ENCODE measurements at regions not wholly inside any gene's neighbourhood (a gene's known extent, or its start where the extent isn't known, plus 50 kb on each side); places are given as distances from the start of the nearest gene placed in this dataset.

DNA sequence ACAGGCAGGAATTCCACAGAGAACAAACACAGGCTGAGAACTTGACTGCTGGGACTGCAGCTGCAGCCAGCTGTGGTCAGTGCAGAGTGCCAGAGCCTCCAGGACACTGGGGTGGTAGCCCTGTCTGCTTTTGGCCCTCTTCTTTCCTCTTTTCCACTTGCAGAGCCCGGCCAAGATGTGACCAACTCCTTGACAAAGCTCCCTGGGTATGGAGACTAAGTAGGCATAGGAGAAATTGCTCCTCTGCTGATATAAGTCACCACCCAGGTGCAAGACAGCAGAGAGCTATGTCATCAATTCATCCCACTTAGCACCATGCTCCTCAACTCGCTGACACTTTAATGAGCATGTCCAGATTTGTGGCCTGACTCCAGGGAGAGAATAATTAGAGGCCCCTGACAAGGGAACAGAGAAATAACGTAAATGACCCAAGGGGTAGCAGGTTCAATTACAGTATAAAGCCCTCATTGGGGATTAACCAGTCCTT is 369.4 kb upstream of the B3GAT1 start:
- H2AFZ ChIP-seq = no peak overlapping the region
- H3K4me2 ChIP-seq = no peak overlapping the region
- intact Hi-C loops (cut with micrococcal nuclease; ENCODE audit: unreplicated experiment) = no loop called here
- H3K36me3 ChIP-seq (ENCODE audit: low read depth) = no peaks in the 10 kb centered on the region
- no peaks in the 10 kb centered on the region; the same call in 1 of the 2 replicates for H4K20me1 ChIP-seq (ENCODE audit: insufficient read depth)
- BruUV-seq (replicated peaks) = no TSS peak
- TF ChIP-seq, protein P1, sequence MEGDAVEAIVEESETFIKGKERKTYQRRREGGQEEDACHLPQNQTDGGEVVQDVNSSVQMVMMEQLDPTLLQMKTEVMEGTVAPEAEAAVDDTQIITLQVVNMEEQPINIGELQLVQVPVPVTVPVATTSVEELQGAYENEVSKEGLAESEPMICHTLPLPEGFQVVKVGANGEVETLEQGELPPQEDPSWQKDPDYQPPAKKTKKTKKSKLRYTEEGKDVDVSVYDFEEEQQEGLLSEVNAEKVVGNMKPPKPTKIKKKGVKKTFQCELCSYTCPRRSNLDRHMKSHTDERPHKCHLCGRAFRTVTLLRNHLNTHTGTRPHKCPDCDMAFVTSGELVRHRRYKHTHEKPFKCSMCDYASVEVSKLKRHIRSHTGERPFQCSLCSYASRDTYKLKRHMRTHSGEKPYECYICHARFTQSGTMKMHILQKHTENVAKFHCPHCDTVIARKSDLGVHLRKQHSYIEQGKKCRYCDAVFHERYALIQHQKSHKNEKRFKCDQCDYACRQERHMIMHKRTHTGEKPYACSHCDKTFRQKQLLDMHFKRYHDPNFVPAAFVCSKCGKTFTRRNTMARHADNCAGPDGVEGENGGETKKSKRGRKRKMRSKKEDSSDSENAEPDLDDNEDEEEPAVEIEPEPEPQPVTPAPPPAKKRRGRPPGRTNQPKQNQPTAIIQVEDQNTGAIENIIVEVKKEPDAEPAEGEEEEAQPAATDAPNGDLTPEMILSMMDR (conservative IDR thresholded peaks at IDR 0.05) = no peak
- TF ChIP-seq EZH2 (IDR thresholded peaks at IDR 0.05; ENCODE audit: low read depth) = no peak
- no peak for DNase-seq
- peaks cover 71% of the 10 kb centered on the region for H3K27me3 ChIP-seq (ENCODE audit: insufficient read depth, low read depth)
- H3K4me1 ChIP-seq (replicated peaks; ENCODE audit: insufficient read depth) = no peaks in the 10 kb centered on the region
- H3F3A ChIP-seq (ENCODE audit: insufficient read depth, low read depth) = no peaks in the 10 kb centered on the region
- H3K4me3 ChIP-seq = no peak overlapping the region
- CTCF ChIA-PET = no interaction called here
- POLR2A ChIA-PET (ENCODE audit: unreplicated experiment) = no interaction called here
- no peaks in the 10 kb centered on the region for H3K9me2 ChIP-seq (ENCODE audit: insufficient read depth)
- no peaks in the 10 kb centered on the region for H3K79me2 ChIP-seq (ENCODE audit: low read depth)
- H3K9me3 ChIP-seq (ENCODE audit: insufficient read depth, low read depth) = no peaks in the 10 kb centered on the region
- no peak overlapping the region for H3K27ac ChIP-seq

- Histone ChIP-seq H3K9me2 (ENCODE audit: insufficient read depth) (no peaks in the 10 kb centered on the region), H3K27ac (no peak overlapping the region), H3K4me2 (no peak overlapping the region), H3K79me2 (ENCODE audit: low read depth) (no peaks in the 10 kb centered on the region), H3F3A (ENCODE audit: insufficient read depth, low read depth) (no peaks in the 10 kb centered on the region), H4K20me1 (ENCODE audit: insufficient read depth) (no peaks in the 10 kb centered on the region; the same call in 1 of the 2 replicates), H3K4me1 (replicated peaks; ENCODE audit: insufficient read depth) (no peaks in the 10 kb centered on the region), H3K4me3 (no peak overlapping the region), H3K27me3 (ENCODE audit: insufficient read depth, low read depth) (peaks cover 63% of the 10 kb centered on the region), H3K36me3 (ENCODE audit: low read depth) (no peaks in the 10 kb centered on the region), H3K9me3 (ENCODE audit: insufficient read depth, low read depth) (no peaks in the 10 kb centered on the region), H2AFZ (no peak overlapping the region)
- DNase-seq = no peak
- intact Hi-C loops (cut with micrococcal nuclease; ENCODE audit: unreplicated experiment) = no loop called here
- no TSS peak for BruUV-seq (replicated peaks)
- TF ChIP-seq, protein P1 (conservative IDR thresholded peaks at IDR 0.05) = no peak
- TF ChIP-seq EZH2 (IDR thresholded peaks at IDR 0.05; ENCODE audit: low read depth) = no peak
- POLR2A ChIA-PET (ENCODE audit: unreplicated experiment) = no interaction called here
- CTCF ChIA-PET = no interaction called here
Observed at GRCh38 chr11:134780486-134781147, 368.6 kb upstream of the B3GAT1 start.

GRCh38 chr11:134779179-134779578 is 367.1 kb upstream of the B3GAT1 start:
- no TSS peak for BruUV-seq (replicated peaks)
- TF ChIP-seq, protein P1 (conservative IDR thresholded peaks at IDR 0.05) = no peak
- TF ChIP-seq EZH2 (IDR thresholded peaks at IDR 0.05; ENCODE audit: low read depth) = no peak

More at GRCh38 chr11:134779179-134779578, 367.1 kb upstream of the B3GAT1 start:
- H3K9me2 ChIP-seq (ENCODE audit: insufficient read depth) = no peaks in the 10 kb centered on the region
- no peaks in the 10 kb centered on the region for H3F3A ChIP-seq (ENCODE audit: insufficient read depth, low read depth)
- H3K27ac ChIP-seq = no peak overlapping the region
- ChIA-PET CTCF (no interaction called here), POLR2A (ENCODE audit: unreplicated experiment) (no interaction called here)
- H4K20me1 ChIP-seq (ENCODE audit: insufficient read depth) = no peaks in the 10 kb centered on the region; the same call in 1 of the 2 replicates
- H3K79me2 ChIP-seq (ENCODE audit: low read depth) = no peaks in the 10 kb centered on the region
- no peaks in the 10 kb centered on the region for H3K4me1 ChIP-seq (replicated peaks; ENCODE audit: insufficient read depth)
- H3K9me3 ChIP-seq (ENCODE audit: insufficient read depth, low read depth) = no peaks in the 10 kb centered on the region
- no peak overlapping the region for H2AFZ ChIP-seq
- H3K4me3 ChIP-seq = no peak overlapping the region
- no peak overlapping the region for H3K4me2 ChIP-seq
- H3K27me3 ChIP-seq (ENCODE audit: insufficient read depth, low read depth) = peaks cover 49% of the 10 kb centered on the region
- intact Hi-C loops (cut with micrococcal nuclease; ENCODE audit: unreplicated experiment) = no loop called here
- no peaks in the 10 kb centered on the region for H3K36me3 ChIP-seq (ENCODE audit: low read depth)
- DNase-seq = no peak
